OCI-LY1 (cell line): ENCODE measurements at regions not wholly inside any gene's neighbourhood (a gene's known extent, or its start where the extent isn't known, plus 50 kb on each side); places are given as distances from the start of the nearest gene placed in this dataset.

Experiments used
- CTCF ChIP-seq: fragments of 200-600 bp; sonication (generic), shearing (Covaris generic); IDR thresholded peaks from 2 replicates; pipeline ENCODE4 v1.5.1; 2017; ENCODE audit warnings: mild to moderate bottlenecking, antibody characterized with exemption, low read length, moderate library complexity, mixed read lengths
- EZH2 ChIP-seq: fragments of 200-600 bp; sonication (generic), shearing (Covaris generic); IDR thresholded peaks from 2 replicates; pipeline ENCODE4 v1.8.0; 2017; ENCODE audit warnings: borderline replicate concordance, mixed run types, mild to moderate bottlenecking, antibody characterized with exemption, low read length, moderate library complexity, mixed read lengths

GRCh38 chr5:13624283-13625074, 320.0 kb downstream of the DNAH5 start:
- TF ChIP-seq CTCF (no peak), EZH2 (no peak)
